ENCODE measurements at regions not wholly inside any gene's neighbourhood (a gene's known extent, or its start where the extent isn't known, plus 50 kb on each side); places are given as distances from the start of the nearest gene placed in this dataset.

GRCh38 chr5:125461641-125462072, 715.2 kb upstream of the ZNF608 start:
- peaks cover 0 to 3% (median 0%) of the 10 kb centered on the region in 4 donors for H3K9me3 ChIP-seq
- no peaks in the 10 kb centered on the region for H3K36me3 ChIP-seq
- no peak overlapping the region for H3K4me3 ChIP-seq
- DNase-seq (ENCODE audit: low spot score in 2 of 2): no peak
- TF ChIP-seq CTCF (IDR thresholded peaks at IDR 0.05): no peak
- no peak for TF ChIP-seq EP300 (IDR thresholded peaks at IDR 0.05)
- no peak for TF ChIP-seq POLR2A (IDR thresholded peaks at IDR 0.05)
- no peak overlapping the region for H3K27ac ChIP-seq
- no peaks in the 10 kb centered on the region for H3K27me3 ChIP-seq
- H3K4me1 ChIP-seq: no peaks in the 10 kb centered on the region
- 74% methylated on average over 5 of the region's 5 CpGs for WGBS, 2 donors

GRCh38 chr5:125463466-125464092, 717.1 kb upstream of the ZNF608 start:
- TF ChIP-seq POLR2A (IDR thresholded peaks at IDR 0.05) (no peak), EP300 (IDR thresholded peaks at IDR 0.05) (no peak), CTCF (IDR thresholded peaks at IDR 0.05) (no peak)
- Histone ChIP-seq H3K4me1 (no peaks in the 10 kb centered on the region), H3K27me3 (no peaks in the 10 kb centered on the region), H3K9me3 (no peaks in the 10 kb centered on the region), H3K27ac (no peak overlapping the region), H3K4me3 (no peak overlapping the region), H3K36me3 (no peaks in the 10 kb centered on the region)
- 32 to 39% methylated on average over 3 of the region's 3 CpGs for WGBS, 2 donors
- no peak for DNase-seq (ENCODE audit: low spot score in 2 of 2)

GRCh38 chr5:125464847-125465432, 718.5 kb upstream of the ZNF608 start:
- 90 to 94% methylated on average over 5 of the region's 5 CpGs for WGBS, 2 donors
- TF ChIP-seq EP300 (IDR thresholded peaks at IDR 0.05) (no peak), POLR2A (IDR thresholded peaks at IDR 0.05) (no peak), CTCF (IDR thresholded peaks at IDR 0.05) (no peak)
- no peaks in the 10 kb centered on the region for H3K36me3 ChIP-seq

GRCh38 chr5:125465703-125466102, 719.3 kb upstream of the ZNF608 start:
- WGBS, 2 donors: 63 to 81% methylated on average over 2 of the region's 2 CpGs

More at GRCh38 chr5:125464847-125465432, 718.5 kb upstream of the ZNF608 start:
- no peaks in the 10 kb centered on the region for H3K9me3 ChIP-seq
- no peaks in the 10 kb centered on the region for H3K4me1 ChIP-seq
- H3K4me3 ChIP-seq: no peak overlapping the region
- H3K27ac ChIP-seq: no peak overlapping the region
- DNase-seq (ENCODE audit: low spot score in 2 of 2): no peak
- no peaks in the 10 kb centered on the region for H3K27me3 ChIP-seq

More at GRCh38 chr5:125465703-125466102, 719.3 kb upstream of the ZNF608 start:
- Histone ChIP-seq H3K27me3 (no peaks in the 10 kb centered on the region), H3K9me3 (no peaks in the 10 kb centered on the region), H3K27ac (no peak overlapping the region), H3K4me3 (no peak overlapping the region), H3K4me1 (no peaks in the 10 kb centered on the region), H3K36me3 (no peaks in the 10 kb centered on the region)
- no peak for TF ChIP-seq CTCF (IDR thresholded peaks at IDR 0.05)
- TF ChIP-seq EP300 (IDR thresholded peaks at IDR 0.05): no peak
- no peak for TF ChIP-seq POLR2A (IDR thresholded peaks at IDR 0.05)
- DNase-seq (ENCODE audit: low spot score in 2 of 2): no peak

All from tibial nerve (tissue), 4 donors.